ENCODE measurements at regions not wholly inside any gene's neighbourhood (a gene's known extent, or its start where the extent isn't known, plus 50 kb on each side); places are given as distances from the start of the nearest gene placed in this dataset.

- Histone ChIP-seq H3K4me3 (ENCODE audit: insufficient read depth, low read depth, low read length) (no peak overlapping the region), H3K36me3 (ENCODE audit: control insufficient read depth, insufficient read depth, low read length) (no peaks in the 10 kb centered on the region), H3K9me3 (ENCODE audit: control insufficient read depth, low read length) (no peaks in the 10 kb centered on the region), H3K4me1 (ENCODE audit: control insufficient read depth, insufficient read depth, low read length) (no peaks in the 10 kb centered on the region), H3K27me3 (ENCODE audit: control insufficient read depth, insufficient read depth, low read length, poor library complexity, severe bottlenecking) (no peaks in the 10 kb centered on the region), H3K27ac (ENCODE audit: insufficient read depth, low read depth, low read length, poor library complexity, severe bottlenecking) (no peak overlapping the region)
- 98% methylated on average over 3 of the region's 3 CpGs for WGBS, 2 experiments
Observed at GRCh38 chr13:31512331-31512730, 227.0 kb upstream of the RXFP2 start.

- H3K4me1 ChIP-seq (ENCODE audit: control insufficient read depth, insufficient read depth, low read length), result no peaks in the 10 kb centered on the region
- H3K27ac ChIP-seq (ENCODE audit: insufficient read depth, low read depth, low read length, poor library complexity, severe bottlenecking), result no peak overlapping the region
- no peak overlapping the region for H3K4me3 ChIP-seq (ENCODE audit: insufficient read depth, low read depth, low read length)
- 83 to 90% methylated on average over 1 of the region's 1 CpG for WGBS, 2 experiments
- H3K9me3 ChIP-seq (ENCODE audit: control insufficient read depth, low read length), result no peaks in the 10 kb centered on the region
- no peaks in the 10 kb centered on the region for H3K36me3 ChIP-seq (ENCODE audit: control insufficient read depth, insufficient read depth, low read length)
- no peaks in the 10 kb centered on the region for H3K27me3 ChIP-seq (ENCODE audit: control insufficient read depth, insufficient read depth, low read length, poor library complexity, severe bottlenecking)
Observed at GRCh38 chr13:31514932-31515331, 224.4 kb upstream of the RXFP2 start.

- WGBS, 2 experiments, result 92 to 100% methylated on average over 1 of the region's 1 CpG
- H3K36me3 ChIP-seq (ENCODE audit: control insufficient read depth, insufficient read depth, low read length), result no peaks in the 10 kb centered on the region
- no peak overlapping the region for H3K4me3 ChIP-seq (ENCODE audit: insufficient read depth, low read depth, low read length)
- no peak overlapping the region for H3K27ac ChIP-seq (ENCODE audit: insufficient read depth, low read depth, low read length, poor library complexity, severe bottlenecking)
- H3K4me1 ChIP-seq (ENCODE audit: control insufficient read depth, insufficient read depth, low read length), result no peaks in the 10 kb centered on the region
- no peaks in the 10 kb centered on the region for H3K9me3 ChIP-seq (ENCODE audit: control insufficient read depth, low read length)
- H3K27me3 ChIP-seq (ENCODE audit: control insufficient read depth, insufficient read depth, low read length, poor library complexity, severe bottlenecking), result no peaks in the 10 kb centered on the region
Observed at GRCh38 chr13:31515427-31515826, 223.9 kb upstream of the RXFP2 start.

GRCh38 chr13:31517599-31517998, 221.7 kb upstream of the RXFP2 start:
- Histone ChIP-seq H3K9me3 (ENCODE audit: control insufficient read depth, low read length) (no peaks in the 10 kb centered on the region), H3K27me3 (ENCODE audit: control insufficient read depth, insufficient read depth, low read length, poor library complexity, severe bottlenecking) (no peaks in the 10 kb centered on the region), H3K4me1 (ENCODE audit: control insufficient read depth, insufficient read depth, low read length) (no peaks in the 10 kb centered on the region), H3K27ac (ENCODE audit: insufficient read depth, low read depth, low read length, poor library complexity, severe bottlenecking) (no peak overlapping the region), H3K4me3 (ENCODE audit: insufficient read depth, low read depth, low read length) (no peak overlapping the region), H3K36me3 (ENCODE audit: control insufficient read depth, insufficient read depth, low read length) (no peaks in the 10 kb centered on the region)
- WGBS, 2 experiments, result 93 to 97% methylated on average over 3 of the region's 3 CpGs

- 92 to 95% methylated on average over 4 of the region's 4 CpGs for WGBS, 2 experiments
- no peaks in the 10 kb centered on the region for H3K9me3 ChIP-seq (ENCODE audit: control insufficient read depth, low read length)
Observed at GRCh38 chr13:31518645-31519044, 220.7 kb upstream of the RXFP2 start.

GRCh38 chr13:31521435-31521834, 217.9 kb upstream of the RXFP2 start:
- Histone ChIP-seq H3K9me3 (ENCODE audit: control insufficient read depth, low read length) (no peaks in the 10 kb centered on the region), H3K4me3 (ENCODE audit: insufficient read depth, low read depth, low read length) (no peak overlapping the region), H3K27ac (ENCODE audit: insufficient read depth, low read depth, low read length, poor library complexity, severe bottlenecking) (no peak overlapping the region), H3K27me3 (ENCODE audit: control insufficient read depth, insufficient read depth, low read length, poor library complexity, severe bottlenecking) (no peaks in the 10 kb centered on the region), H3K4me1 (ENCODE audit: control insufficient read depth, insufficient read depth, low read length) (no peaks in the 10 kb centered on the region), H3K36me3 (ENCODE audit: control insufficient read depth, insufficient read depth, low read length) (no peaks in the 10 kb centered on the region)

More at GRCh38 chr13:31518645-31519044, 220.7 kb upstream of the RXFP2 start:
- Histone ChIP-seq H3K4me3 (ENCODE audit: insufficient read depth, low read depth, low read length) (no peak overlapping the region), H3K27me3 (ENCODE audit: control insufficient read depth, insufficient read depth, low read length, poor library complexity, severe bottlenecking) (no peaks in the 10 kb centered on the region), H3K36me3 (ENCODE audit: control insufficient read depth, insufficient read depth, low read length) (no peaks in the 10 kb centered on the region), H3K27ac (ENCODE audit: insufficient read depth, low read depth, low read length, poor library complexity, severe bottlenecking) (no peak overlapping the region), H3K4me1 (ENCODE audit: control insufficient read depth, insufficient read depth, low read length) (no peaks in the 10 kb centered on the region)

GRCh38 chr13:31522396-31522795, 216.9 kb upstream of the RXFP2 start:
- Histone ChIP-seq H3K27ac (ENCODE audit: insufficient read depth, low read depth, low read length, poor library complexity, severe bottlenecking) (no peak overlapping the region), H3K4me3 (ENCODE audit: insufficient read depth, low read depth, low read length) (no peak overlapping the region), H3K36me3 (ENCODE audit: control insufficient read depth, insufficient read depth, low read length) (no peaks in the 10 kb centered on the region), H3K4me1 (ENCODE audit: control insufficient read depth, insufficient read depth, low read length) (no peaks in the 10 kb centered on the region), H3K27me3 (ENCODE audit: control insufficient read depth, insufficient read depth, low read length, poor library complexity, severe bottlenecking) (no peaks in the 10 kb centered on the region), H3K9me3 (ENCODE audit: control insufficient read depth, low read length) (no peaks in the 10 kb centered on the region)
- WGBS, 2 experiments, result 92 to 100% methylated on average over 1 of the region's 1 CpG

- H3K27ac ChIP-seq (ENCODE audit: insufficient read depth, low read depth, low read length, poor library complexity, severe bottlenecking), result no peak overlapping the region
- no peak overlapping the region for H3K4me3 ChIP-seq (ENCODE audit: insufficient read depth, low read depth, low read length)
- no peaks in the 10 kb centered on the region for H3K27me3 ChIP-seq (ENCODE audit: control insufficient read depth, insufficient read depth, low read length, poor library complexity, severe bottlenecking)
- no peaks in the 10 kb centered on the region for H3K4me1 ChIP-seq (ENCODE audit: control insufficient read depth, insufficient read depth, low read length)
- H3K9me3 ChIP-seq (ENCODE audit: control insufficient read depth, low read length), result no peaks in the 10 kb centered on the region
- WGBS, 2 experiments, result 94 to 95% methylated on average over 3 of the region's 3 CpGs
- H3K36me3 ChIP-seq (ENCODE audit: control insufficient read depth, insufficient read depth, low read length), result no peaks in the 10 kb centered on the region
Observed at GRCh38 chr13:31528176-31528575, 211.2 kb upstream of the RXFP2 start.

GRCh38 chr13:31528758-31529157, 210.6 kb upstream of the RXFP2 start:
- Histone ChIP-seq H3K27me3 (ENCODE audit: control insufficient read depth, insufficient read depth, low read length, poor library complexity, severe bottlenecking) (no peaks in the 10 kb centered on the region), H3K4me3 (ENCODE audit: insufficient read depth, low read depth, low read length) (no peak overlapping the region), H3K4me1 (ENCODE audit: control insufficient read depth, insufficient read depth, low read length) (no peaks in the 10 kb centered on the region), H3K9me3 (ENCODE audit: control insufficient read depth, low read length) (no peaks in the 10 kb centered on the region), H3K27ac (ENCODE audit: insufficient read depth, low read depth, low read length, poor library complexity, severe bottlenecking) (no peak overlapping the region), H3K36me3 (ENCODE audit: control insufficient read depth, insufficient read depth, low read length) (no peaks in the 10 kb centered on the region)
- 91 to 94% methylated on average over 1 of the region's 1 CpG for WGBS, 2 experiments

GRCh38 chr13:31530922-31531321, 208.4 kb upstream of the RXFP2 start:
- H3K36me3 ChIP-seq (ENCODE audit: control insufficient read depth, insufficient read depth, low read length), result no peaks in the 10 kb centered on the region
- H3K27me3 ChIP-seq (ENCODE audit: control insufficient read depth, insufficient read depth, low read length, poor library complexity, severe bottlenecking), result no peaks in the 10 kb centered on the region
- WGBS, 2 experiments, result 89 to 93% methylated on average over 4 of the region's 4 CpGs

GRCh38 chr13:31537052-31537451, 202.3 kb upstream of the RXFP2 start:
- no peaks in the 10 kb centered on the region for H3K27me3 ChIP-seq (ENCODE audit: control insufficient read depth, insufficient read depth, low read length, poor library complexity, severe bottlenecking)
- WGBS, 2 experiments, result 100% methylated on average over 1 of the region's 1 CpG; no CpG with 5 or more reads in 1 of the 2 experiments
- no peaks in the 10 kb centered on the region for H3K9me3 ChIP-seq (ENCODE audit: control insufficient read depth, low read length)
- H3K36me3 ChIP-seq (ENCODE audit: control insufficient read depth, insufficient read depth, low read length), result no peaks in the 10 kb centered on the region
- no peaks in the 10 kb centered on the region for H3K4me1 ChIP-seq (ENCODE audit: control insufficient read depth, insufficient read depth, low read length)
- H3K4me3 ChIP-seq (ENCODE audit: insufficient read depth, low read depth, low read length), result no peak overlapping the region
- no peak overlapping the region for H3K27ac ChIP-seq (ENCODE audit: insufficient read depth, low read depth, low read length, poor library complexity, severe bottlenecking)

More at GRCh38 chr13:31530922-31531321, 208.4 kb upstream of the RXFP2 start:
- Histone ChIP-seq H3K27ac (ENCODE audit: insufficient read depth, low read depth, low read length, poor library complexity, severe bottlenecking) (no peak overlapping the region), H3K9me3 (ENCODE audit: control insufficient read depth, low read length) (no peaks in the 10 kb centered on the region), H3K4me3 (ENCODE audit: insufficient read depth, low read depth, low read length) (no peak overlapping the region), H3K4me1 (ENCODE audit: control insufficient read depth, insufficient read depth, low read length) (no peaks in the 10 kb centered on the region)
